ENCODE measurements at regions not wholly inside any gene's neighbourhood (a gene's known extent, or its start where the extent isn't known, plus 50 kb on each side); places are given as distances from the start of the nearest gene placed in this dataset.

DNA sequence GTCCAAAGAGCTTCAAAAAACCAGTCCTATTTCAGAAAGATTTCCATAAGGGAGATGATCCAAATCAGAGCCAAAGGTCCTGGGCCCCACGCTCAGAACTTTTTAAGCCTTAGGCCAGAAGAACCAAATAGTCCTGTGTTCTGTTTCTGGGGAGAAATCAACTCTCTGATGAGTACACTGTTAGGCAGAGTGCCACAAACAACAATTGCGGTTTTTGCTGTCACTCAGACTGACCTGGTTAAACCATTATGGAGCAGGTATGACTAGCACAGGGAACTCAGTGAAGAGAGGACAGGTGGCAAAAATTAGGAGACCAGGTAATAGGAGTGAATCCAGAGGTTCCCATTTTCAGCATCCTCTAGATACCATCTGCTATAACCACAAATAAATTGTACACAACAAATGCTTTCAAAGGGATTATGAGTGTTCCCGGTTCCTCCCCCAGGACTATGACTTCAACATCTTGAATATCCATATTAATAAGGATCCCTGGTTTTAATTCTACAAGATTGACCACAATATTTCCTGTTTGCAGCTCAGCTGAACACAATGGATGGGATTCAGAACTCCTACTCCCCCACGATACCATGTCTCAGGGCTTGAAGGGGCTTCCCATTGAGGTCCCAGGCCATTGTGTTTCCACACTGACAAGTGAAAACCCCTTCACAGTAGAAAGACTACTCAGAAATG lies 52.1 kb upstream of the FREM1 start:
- Histone ChIP-seq H3K4me2 (ENCODE audit: insufficient read depth, low read length) (no peak overlapping the region), H2AFZ (ENCODE audit: low read depth, low read length) (no peak overlapping the region)
- DNase-seq, result no peak

DNA sequence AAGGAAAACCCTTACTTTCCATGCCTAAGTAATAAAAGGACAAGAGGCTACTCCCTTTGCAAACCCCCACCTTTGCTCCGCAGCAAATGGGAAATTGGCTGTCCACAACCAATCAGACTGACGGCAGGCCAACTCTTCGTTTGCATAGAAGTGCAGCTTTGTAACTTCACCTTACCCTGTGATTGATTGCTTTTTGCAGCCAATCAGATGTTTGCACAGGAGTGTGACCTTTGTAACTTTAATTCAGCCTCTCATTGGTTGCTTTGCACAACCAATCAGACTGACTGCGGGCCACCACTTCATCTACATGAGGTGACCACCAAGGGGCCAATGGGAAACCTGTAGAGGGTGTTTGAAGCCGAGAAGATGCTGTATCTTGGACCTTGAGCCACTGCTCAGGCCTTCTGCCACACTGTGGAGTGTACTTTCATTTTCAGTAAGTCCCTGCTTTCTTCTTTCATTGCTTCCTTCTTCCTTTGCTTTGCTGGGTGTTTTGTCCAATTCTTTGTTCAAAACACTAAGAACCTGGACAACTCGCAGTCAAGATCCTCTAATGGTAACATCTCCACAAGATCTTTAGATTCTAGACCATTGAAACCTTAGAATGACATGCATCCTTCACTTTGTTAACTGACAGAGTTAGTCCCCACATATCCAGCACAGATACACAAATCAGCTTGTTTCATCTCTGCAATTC lies 51.3 kb upstream of the FREM1 start:
- H3K4me1 ChIP-seq (ENCODE audit: insufficient read depth, low read length), result peaks cover 13% of the 10 kb centered on the region
- peak overlapping the region; percentile 37; the same call in 1 of the 2 replicates for H3K27ac ChIP-seq (ENCODE audit: low read length)
- TF ChIP-seq EZH2 (IDR thresholded peaks at IDR 0.05; ENCODE audit: borderline replicate concordance, low read depth, low read length, severe bottlenecking), result no peak
- TF ChIP-seq, protein P1, sequence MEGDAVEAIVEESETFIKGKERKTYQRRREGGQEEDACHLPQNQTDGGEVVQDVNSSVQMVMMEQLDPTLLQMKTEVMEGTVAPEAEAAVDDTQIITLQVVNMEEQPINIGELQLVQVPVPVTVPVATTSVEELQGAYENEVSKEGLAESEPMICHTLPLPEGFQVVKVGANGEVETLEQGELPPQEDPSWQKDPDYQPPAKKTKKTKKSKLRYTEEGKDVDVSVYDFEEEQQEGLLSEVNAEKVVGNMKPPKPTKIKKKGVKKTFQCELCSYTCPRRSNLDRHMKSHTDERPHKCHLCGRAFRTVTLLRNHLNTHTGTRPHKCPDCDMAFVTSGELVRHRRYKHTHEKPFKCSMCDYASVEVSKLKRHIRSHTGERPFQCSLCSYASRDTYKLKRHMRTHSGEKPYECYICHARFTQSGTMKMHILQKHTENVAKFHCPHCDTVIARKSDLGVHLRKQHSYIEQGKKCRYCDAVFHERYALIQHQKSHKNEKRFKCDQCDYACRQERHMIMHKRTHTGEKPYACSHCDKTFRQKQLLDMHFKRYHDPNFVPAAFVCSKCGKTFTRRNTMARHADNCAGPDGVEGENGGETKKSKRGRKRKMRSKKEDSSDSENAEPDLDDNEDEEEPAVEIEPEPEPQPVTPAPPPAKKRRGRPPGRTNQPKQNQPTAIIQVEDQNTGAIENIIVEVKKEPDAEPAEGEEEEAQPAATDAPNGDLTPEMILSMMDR (IDR thresholded peaks at IDR 0.05; ENCODE audit: borderline replicate concordance, extremely low read depth, low read length, poor library complexity, severe bottlenecking), result no peak
- no peaks in the 10 kb centered on the region for H4K20me1 ChIP-seq (ENCODE audit: insufficient read depth, low read length)
- no peaks in the 10 kb centered on the region for H3K79me2 ChIP-seq (ENCODE audit: insufficient read depth, low read length)
- H3K9me3 ChIP-seq (ENCODE audit: insufficient read depth, low read length, severe bottlenecking), result no peaks in the 10 kb centered on the region
- H3K36me3 ChIP-seq (ENCODE audit: insufficient read depth, low read length), result no peaks in the 10 kb centered on the region
- DNase-seq (peak; percentile 11), ATAC-seq (ENCODE audit: insufficient read depth, low read depth) (peak; percentile 59; the same call in 2 of the 3 replicates)
- peak overlapping the region; percentile 54 for H2AFZ ChIP-seq (ENCODE audit: low read depth, low read length)
- no peaks in the 10 kb centered on the region for H3K27me3 ChIP-seq (ENCODE audit: insufficient read depth, low read length, poor library complexity)
- H3K4me3 ChIP-seq (ENCODE audit: low read depth in 1 of 2, low read length in 2 of 2), result no peak overlapping the region
- H3K4me2 ChIP-seq (ENCODE audit: insufficient read depth, low read length), result 0 out of 2 replicates have a peak overlapping the region, but pooled peaks have one; percentile 12
- H3K9ac ChIP-seq (ENCODE audit: low read depth, low read length), result no peak overlapping the region

More for the DNA sequence above, 52.1 kb upstream of the FREM1 start:
- Histone ChIP-seq H4K20me1 (ENCODE audit: insufficient read depth, low read length) (no peaks in the 10 kb centered on the region), H3K9me3 (ENCODE audit: insufficient read depth, low read length, severe bottlenecking) (no peaks in the 10 kb centered on the region), H3K9ac (ENCODE audit: low read depth, low read length) (no peak overlapping the region), H3K79me2 (ENCODE audit: insufficient read depth, low read length) (no peaks in the 10 kb centered on the region), H3K36me3 (ENCODE audit: insufficient read depth, low read length) (no peaks in the 10 kb centered on the region), H3K4me3 (ENCODE audit: low read depth in 1 of 2, low read length in 2 of 2) (no peak overlapping the region), H3K4me1 (ENCODE audit: insufficient read depth, low read length) (peaks cover 13% of the 10 kb centered on the region), H3K27me3 (ENCODE audit: insufficient read depth, low read length, poor library complexity) (no peaks in the 10 kb centered on the region), H3K27ac (ENCODE audit: low read length) (no peak overlapping the region)
- no peak for ATAC-seq (ENCODE audit: insufficient read depth, low read depth)
- TF ChIP-seq, protein P1 (IDR thresholded peaks at IDR 0.05; ENCODE audit: borderline replicate concordance, extremely low read depth, low read length, poor library complexity, severe bottlenecking), result no peak
- no peak for TF ChIP-seq EZH2 (IDR thresholded peaks at IDR 0.05; ENCODE audit: borderline replicate concordance, low read depth, low read length, severe bottlenecking)

DNA sequence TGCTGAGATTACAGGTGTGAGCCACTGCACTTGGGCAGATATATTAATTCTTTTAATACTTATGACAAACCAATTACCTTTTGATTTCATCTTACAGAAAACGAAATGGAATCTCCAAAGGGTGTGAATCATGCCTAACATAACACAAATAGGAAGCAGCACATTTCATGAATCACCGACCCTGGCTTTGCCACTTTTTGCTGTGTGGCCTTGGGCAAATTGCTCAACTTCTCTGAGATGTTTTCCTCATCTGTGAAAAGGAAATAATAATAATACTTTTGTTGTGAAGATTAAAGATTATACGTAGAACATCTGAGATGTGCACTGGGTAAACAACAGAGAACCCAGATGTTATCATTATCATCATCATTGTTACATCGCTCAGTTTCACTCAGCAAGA lies 50.7 kb upstream of the FREM1 start:
- H3K4me1 ChIP-seq (ENCODE audit: insufficient read depth, low read length), result peaks cover 13% of the 10 kb centered on the region
- H3K9ac ChIP-seq (ENCODE audit: low read depth, low read length), result no peak overlapping the region
- no peak for TF ChIP-seq EZH2 (IDR thresholded peaks at IDR 0.05; ENCODE audit: borderline replicate concordance, low read depth, low read length, severe bottlenecking)
- TF ChIP-seq, protein P1 (IDR thresholded peaks at IDR 0.05; ENCODE audit: borderline replicate concordance, extremely low read depth, low read length, poor library complexity, severe bottlenecking), result no peak
- H3K36me3 ChIP-seq (ENCODE audit: insufficient read depth, low read length), result no peaks in the 10 kb centered on the region
- no peak overlapping the region for H3K4me2 ChIP-seq (ENCODE audit: insufficient read depth, low read length)
- no peak overlapping the region for H3K27ac ChIP-seq (ENCODE audit: low read length)
- H3K4me3 ChIP-seq (ENCODE audit: low read depth in 1 of 2, low read length in 2 of 2), result no peak overlapping the region
- H4K20me1 ChIP-seq (ENCODE audit: insufficient read depth, low read length), result no peaks in the 10 kb centered on the region
- no peaks in the 10 kb centered on the region for H3K27me3 ChIP-seq (ENCODE audit: insufficient read depth, low read length, poor library complexity)
- ATAC-seq (ENCODE audit: insufficient read depth, low read depth) (no peak), DNase-seq (no peak)
- H3K9me3 ChIP-seq (ENCODE audit: insufficient read depth, low read length, severe bottlenecking), result no peaks in the 10 kb centered on the region
- no peaks in the 10 kb centered on the region for H3K79me2 ChIP-seq (ENCODE audit: insufficient read depth, low read length)
- no peak overlapping the region for H2AFZ ChIP-seq (ENCODE audit: low read depth, low read length)
